Activated naive CD8-positive, alpha-beta T cell (primary cell): ENCODE measurements at regions not wholly inside any gene's neighbourhood (a gene's known extent, or its start where the extent isn't known, plus 50 kb on each side); places are given as distances from the start of the nearest gene placed in this dataset.
"Not testable (repeated sequence)": the region's sequence is repeated elsewhere in the genome, so short reads cannot be mapped to it uniquely, and the experiment has no call there.

Experiments used
- H3K27ac Mint-ChIP-seq: one replicate; pipeline ENCODE4 v1.8.0; 2021; ENCODE audit warnings: mixed read lengths
- H3K27me3 Mint-ChIP-seq: one replicate; pipeline ENCODE4 v1.8.0; 2021; ENCODE audit warnings: mixed read lengths
- H3K36me3 Mint-ChIP-seq: one replicate; pipeline ENCODE4 v1.8.0; 2021; ENCODE audit warnings: mixed read lengths
- H3K4me1 Mint-ChIP-seq: one replicate; pipeline ENCODE4 v1.8.0; 2021; ENCODE audit warnings: low read depth, mixed read lengths
- H3K4me3 Mint-ChIP-seq: one replicate; pipeline ENCODE4 v1.8.0; 2021; ENCODE audit warnings: mild to moderate bottlenecking, mixed read lengths
- H3K9me3 Mint-ChIP-seq: one replicate; pipeline ENCODE4 v1.8.0; 2021; ENCODE audit warnings: low read depth, mixed read lengths

DNA sequence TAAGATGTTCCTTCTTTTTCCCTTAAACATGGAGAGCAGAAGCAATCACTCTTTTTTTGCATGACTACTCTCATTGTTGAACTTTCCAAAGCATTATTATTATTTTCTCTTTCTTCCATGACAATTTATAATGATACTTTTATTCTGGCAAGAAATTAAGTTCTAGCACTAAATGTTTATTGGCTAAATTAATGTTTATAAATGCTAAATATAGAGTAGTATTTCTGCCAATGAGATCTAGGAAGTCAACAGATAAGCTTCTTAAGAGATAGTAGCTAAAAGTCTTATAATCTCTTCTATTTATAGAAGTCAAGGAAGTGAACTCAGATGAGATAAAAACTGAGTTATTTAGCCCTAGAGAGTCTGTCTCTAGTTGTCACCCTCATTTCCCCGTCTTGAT, 920.1 kb downstream of the KCNJ2 start:
- H3K36me3 Mint-ChIP-seq = no peaks in the 10 kb centered on the region
- no peaks in the 10 kb centered on the region for H3K4me1 Mint-ChIP-seq
- H3K27me3 Mint-ChIP-seq = peaks cover 2% of the 10 kb centered on the region
- H3K9me3 Mint-ChIP-seq = peaks cover 12% of the 10 kb centered on the region
- H3K4me3 Mint-ChIP-seq = no peak overlapping the region
- H3K27ac Mint-ChIP-seq = no peak overlapping the region

DNA sequence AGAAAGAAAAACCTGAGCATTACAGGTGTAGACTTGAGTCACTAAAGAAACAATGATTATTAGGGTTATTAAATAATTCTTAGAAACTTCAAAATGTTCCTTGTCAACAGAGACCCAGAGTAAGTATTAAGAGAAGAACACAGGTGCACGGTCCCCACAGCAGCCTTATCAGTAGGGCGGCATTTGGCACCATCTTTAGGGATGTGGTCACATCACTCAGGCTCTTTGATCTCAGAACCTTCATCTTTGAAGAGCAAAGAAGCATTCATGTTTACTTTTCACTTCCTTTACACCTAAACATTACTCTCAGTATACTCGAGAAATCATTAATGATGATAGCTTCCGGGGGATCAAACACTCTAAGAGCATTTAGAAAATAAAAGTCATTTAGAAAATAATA, 928.7 kb downstream of the KCNJ2 start:
- no peaks in the 10 kb centered on the region for H3K27me3 Mint-ChIP-seq
- H3K27ac Mint-ChIP-seq = no peak overlapping the region
- no peak overlapping the region for H3K4me3 Mint-ChIP-seq
- H3K9me3 Mint-ChIP-seq = no peaks in the 10 kb centered on the region
- no peaks in the 10 kb centered on the region for H3K4me1 Mint-ChIP-seq
- H3K36me3 Mint-ChIP-seq = no peaks in the 10 kb centered on the region

DNA sequence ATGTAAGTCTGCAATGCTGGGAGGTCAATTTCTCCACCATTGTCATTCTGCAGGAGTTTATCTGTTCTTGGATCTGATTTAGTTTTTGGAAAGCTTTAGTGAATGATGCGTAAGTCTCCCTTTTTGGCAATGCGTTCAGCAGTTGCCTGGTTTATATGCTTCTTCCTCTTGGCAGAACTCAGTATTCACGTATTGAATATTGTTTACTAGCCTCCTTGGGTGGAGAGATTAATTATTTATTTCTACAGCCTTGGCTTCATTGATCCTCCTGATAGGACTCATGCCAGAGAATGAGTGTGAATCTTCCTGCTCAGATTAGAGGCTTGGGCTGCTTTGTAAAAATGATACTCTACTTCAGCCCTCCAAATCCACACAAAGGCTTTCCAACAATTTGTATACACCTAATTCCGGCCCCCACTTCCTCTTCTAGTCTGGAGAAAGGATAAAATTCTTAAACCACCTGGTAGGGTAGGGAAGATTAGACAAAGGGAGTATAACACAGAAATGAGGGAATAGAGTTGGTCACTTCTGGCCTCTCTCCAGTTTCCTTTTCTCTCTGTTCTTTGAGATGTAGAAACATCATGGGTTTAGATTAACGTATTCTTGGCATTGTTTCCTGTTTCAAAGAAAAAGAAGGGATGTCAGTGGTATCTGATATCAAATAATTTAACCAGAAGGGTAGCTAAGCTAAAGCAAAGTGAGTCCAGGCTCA, 929.8 kb downstream of the KCNJ2 start:
- no peak overlapping the region for H3K4me3 Mint-ChIP-seq
- peaks cover 3% of the 10 kb centered on the region for H3K9me3 Mint-ChIP-seq
- no peaks in the 10 kb centered on the region for H3K4me1 Mint-ChIP-seq
- no peaks in the 10 kb centered on the region for H3K27me3 Mint-ChIP-seq
- H3K27ac Mint-ChIP-seq = no peak overlapping the region
- H3K36me3 Mint-ChIP-seq = no peaks in the 10 kb centered on the region

DNA sequence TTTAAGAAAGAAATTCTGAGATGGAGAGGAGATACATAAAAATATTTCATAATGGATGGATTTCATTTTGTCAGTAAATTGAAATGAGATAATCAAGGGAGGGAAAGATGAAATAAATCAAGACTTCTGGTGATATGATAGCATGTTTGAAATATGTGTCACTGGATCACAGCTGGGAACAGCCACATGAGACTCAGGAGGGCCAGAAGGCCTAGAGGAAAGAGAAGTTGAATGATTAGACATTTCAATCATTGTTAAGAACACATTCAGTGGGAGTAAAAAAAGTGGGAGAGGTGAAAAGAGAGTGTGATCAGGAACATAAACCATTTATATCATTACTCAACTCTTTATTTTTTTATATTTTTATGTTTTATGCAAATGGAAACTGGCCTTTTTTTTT, 933.4 kb downstream of the KCNJ2 start:
- Mint-ChIP-seq H3K4me1 (no peaks in the 10 kb centered on the region), H3K27ac (no peak overlapping the region), H3K9me3 (peaks cover 6% of the 10 kb centered on the region), H3K4me3 (no peak overlapping the region), H3K36me3 (no peaks in the 10 kb centered on the region), H3K27me3 (no peaks in the 10 kb centered on the region)

DNA sequence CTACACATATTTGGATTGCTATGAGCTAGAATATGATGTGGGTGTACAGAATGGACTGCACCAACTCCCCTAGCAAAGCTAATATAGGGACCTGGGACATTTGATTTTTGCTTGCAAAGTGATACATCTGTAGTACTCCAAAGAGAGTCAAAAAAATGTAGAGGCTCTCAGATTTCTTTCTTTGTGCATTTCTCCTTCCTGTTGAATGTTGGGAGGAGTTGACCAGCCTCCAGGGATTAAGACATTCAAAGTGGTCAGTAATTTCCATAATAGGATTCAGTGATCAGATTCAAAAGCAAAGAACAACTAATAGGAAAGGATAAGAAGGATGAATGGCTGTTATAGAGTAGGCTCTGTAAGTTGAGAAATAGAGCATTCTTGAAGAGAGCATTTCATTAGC, 934.9 kb downstream of the KCNJ2 start:
- Mint-ChIP-seq H3K27ac (no peak overlapping the region), H3K36me3 (no peaks in the 10 kb centered on the region), H3K4me1 (no peaks in the 10 kb centered on the region), H3K27me3 (no peaks in the 10 kb centered on the region), H3K4me3 (no peak overlapping the region), H3K9me3 (peaks cover 9% of the 10 kb centered on the region)

DNA sequence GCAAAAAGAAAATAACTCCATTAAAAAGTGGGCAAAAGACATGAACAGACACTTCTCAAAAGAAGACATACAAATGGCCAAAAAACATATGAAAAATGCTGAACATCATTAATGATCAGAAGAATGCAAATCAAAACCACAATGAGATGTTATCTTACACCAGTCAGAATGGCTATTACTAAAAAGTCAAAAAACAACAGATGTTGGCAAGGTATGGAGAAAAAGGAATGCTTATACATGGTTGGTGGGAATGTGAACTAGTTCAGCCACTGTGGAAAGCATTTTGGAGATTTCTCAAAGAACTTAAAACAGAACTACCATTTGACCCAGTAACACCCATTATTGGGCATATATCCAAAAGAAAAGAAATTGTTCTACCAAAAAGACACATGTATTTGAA, 936.7 kb downstream of the KCNJ2 start:
- H3K4me3 Mint-ChIP-seq, H3K9me3 Mint-ChIP-seq, H3K4me1 Mint-ChIP-seq, H3K27me3 Mint-ChIP-seq, H3K36me3 Mint-ChIP-seq, H3K27ac Mint-ChIP-seq: not testable (repeated sequence)

DNA sequence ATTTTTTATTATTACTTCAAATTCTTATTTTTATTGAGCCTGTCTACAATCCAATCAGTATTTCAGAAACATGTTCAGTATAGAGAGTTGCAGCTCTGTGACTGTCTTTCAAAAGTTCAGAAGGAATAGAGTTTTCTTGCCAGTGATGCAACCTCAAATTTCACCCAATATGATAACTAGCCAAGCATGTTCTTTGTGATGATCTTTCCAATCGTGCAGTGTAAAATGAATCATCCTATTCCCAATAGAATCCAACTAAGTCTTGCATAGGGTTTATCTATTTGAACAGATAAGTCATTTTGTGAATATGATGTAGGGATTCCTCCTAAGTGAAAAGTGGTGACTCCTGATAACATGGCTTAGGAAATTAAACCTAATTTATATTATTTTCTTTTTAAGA, 937.8 kb downstream of the KCNJ2 start:
- H3K4me3 Mint-ChIP-seq = no peak overlapping the region
- H3K36me3 Mint-ChIP-seq = no peaks in the 10 kb centered on the region
- no peaks in the 10 kb centered on the region for H3K4me1 Mint-ChIP-seq
- peaks cover 9% of the 10 kb centered on the region for H3K9me3 Mint-ChIP-seq
- H3K27ac Mint-ChIP-seq = no peak overlapping the region
- H3K27me3 Mint-ChIP-seq = no peaks in the 10 kb centered on the region

DNA sequence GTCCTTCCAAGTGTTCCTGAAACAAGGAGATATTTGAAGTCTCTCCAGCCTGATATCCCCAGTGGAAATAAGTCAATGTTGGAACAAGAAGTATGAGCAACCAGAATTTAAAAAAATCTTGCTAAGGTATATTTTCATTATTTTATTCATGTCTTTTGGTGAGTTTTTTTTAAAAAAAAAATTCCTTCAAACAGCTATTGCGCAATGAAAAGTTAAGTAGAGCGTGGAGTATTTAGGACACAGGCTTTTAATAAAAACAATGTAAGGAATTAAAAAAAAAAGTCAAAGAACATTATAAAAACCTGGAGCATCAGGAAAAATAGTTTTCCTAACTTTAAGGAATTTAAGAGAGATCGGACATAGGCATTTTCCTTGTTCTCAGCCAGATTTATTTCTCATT, 940.4 kb downstream of the KCNJ2 start:
- no peaks in the 10 kb centered on the region for H3K27me3 Mint-ChIP-seq
- H3K4me1 Mint-ChIP-seq = no peaks in the 10 kb centered on the region
- H3K36me3 Mint-ChIP-seq = no peaks in the 10 kb centered on the region
- no peak overlapping the region for H3K4me3 Mint-ChIP-seq
- no peak overlapping the region for H3K27ac Mint-ChIP-seq
- H3K9me3 Mint-ChIP-seq = peaks cover 6% of the 10 kb centered on the region

DNA sequence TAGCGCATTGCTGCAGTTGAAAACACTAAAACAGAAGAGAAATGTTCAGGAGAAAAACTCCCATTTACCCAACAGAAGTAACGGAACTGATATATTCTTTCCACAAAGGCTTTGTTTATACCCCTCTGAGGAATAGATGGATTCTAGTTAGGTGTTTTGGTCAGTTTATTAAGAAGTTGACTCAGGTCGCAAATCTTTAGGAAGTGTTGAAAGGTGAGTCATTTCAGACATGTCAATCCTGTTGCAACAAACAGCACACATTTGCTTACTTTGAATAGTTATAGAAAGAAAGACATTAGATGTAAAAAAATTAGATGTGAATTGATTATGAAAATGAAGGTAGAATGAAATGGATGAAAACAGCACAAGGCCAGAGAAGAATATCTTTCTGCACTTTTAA, 941.0 kb downstream of the KCNJ2 start:
- Mint-ChIP-seq H3K4me3 (no peak overlapping the region), H3K27ac (no peak overlapping the region), H3K4me1 (no peaks in the 10 kb centered on the region), H3K36me3 (no peaks in the 10 kb centered on the region), H3K9me3 (peaks cover 3% of the 10 kb centered on the region), H3K27me3 (no peaks in the 10 kb centered on the region)

DNA sequence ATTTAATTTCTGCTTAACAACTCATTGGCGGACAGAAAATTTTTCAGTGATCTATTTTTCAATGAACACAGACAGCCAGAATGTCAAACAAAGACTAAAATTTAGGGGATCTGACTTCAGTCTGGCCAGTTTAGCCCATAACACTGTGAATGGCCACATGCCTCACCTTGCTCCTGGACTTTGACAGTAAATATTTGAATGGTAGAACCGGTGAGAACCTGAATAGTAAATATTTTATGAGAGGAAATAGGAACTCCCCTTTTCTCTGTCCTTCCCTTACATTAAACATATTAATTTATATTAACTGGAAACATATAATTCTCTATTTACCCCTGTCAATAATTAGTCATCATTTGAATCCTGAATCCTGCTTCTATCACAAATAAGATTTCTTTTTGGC, 942.1 kb downstream of the KCNJ2 start:
- no peak overlapping the region for H3K27ac Mint-ChIP-seq
- H3K4me3 Mint-ChIP-seq = no peak overlapping the region
- H3K9me3 Mint-ChIP-seq = peaks cover 3% of the 10 kb centered on the region
- H3K4me1 Mint-ChIP-seq = no peaks in the 10 kb centered on the region
- no peaks in the 10 kb centered on the region for H3K27me3 Mint-ChIP-seq
- no peaks in the 10 kb centered on the region for H3K36me3 Mint-ChIP-seq

DNA sequence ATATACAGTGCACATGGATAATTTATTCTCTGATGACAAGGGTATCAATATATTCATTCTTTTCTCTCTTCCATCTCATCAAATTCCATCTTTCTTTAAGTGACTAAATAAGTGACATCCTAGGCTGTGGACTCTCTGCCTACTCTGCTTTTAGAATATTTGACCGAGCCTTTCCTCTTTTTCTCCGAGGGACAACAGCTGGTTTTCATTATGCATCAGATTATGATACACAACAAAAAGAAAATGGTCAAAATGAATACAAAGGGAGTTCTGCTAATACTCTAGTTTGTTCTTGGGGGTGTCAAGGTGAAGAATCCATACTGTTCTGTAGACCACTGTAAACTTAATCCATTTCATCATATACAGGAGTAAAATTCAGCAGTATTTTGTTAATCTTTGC, 942.6 kb downstream of the KCNJ2 start:
- H3K4me1 Mint-ChIP-seq = no peaks in the 10 kb centered on the region
- H3K9me3 Mint-ChIP-seq = peaks cover 3% of the 10 kb centered on the region
- H3K4me3 Mint-ChIP-seq = no peak overlapping the region
- H3K27me3 Mint-ChIP-seq = no peaks in the 10 kb centered on the region
- H3K27ac Mint-ChIP-seq = no peak overlapping the region
- no peaks in the 10 kb centered on the region for H3K36me3 Mint-ChIP-seq

DNA sequence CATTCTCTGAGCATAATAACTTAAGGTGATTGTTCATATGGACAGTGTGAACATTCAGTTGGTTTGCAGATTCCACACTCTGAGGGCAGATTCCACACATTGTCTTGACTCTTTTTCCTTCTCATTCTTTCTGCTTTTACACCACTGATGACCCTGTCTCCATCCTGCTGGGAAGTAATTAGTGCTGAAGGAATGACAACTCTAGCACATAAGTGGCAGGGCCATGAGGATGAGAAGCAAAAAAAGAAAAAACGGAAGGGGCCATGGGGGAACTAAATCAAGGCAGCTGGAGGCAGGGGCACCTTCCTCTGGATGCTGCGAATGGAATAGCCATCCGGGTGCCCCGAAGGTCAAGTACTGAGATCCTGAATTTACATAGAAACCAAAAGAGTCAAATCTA, 944.0 kb downstream of the KCNJ2 start:
- Mint-ChIP-seq H3K9me3 (peaks cover 7% of the 10 kb centered on the region), H3K36me3 (no peaks in the 10 kb centered on the region), H3K27ac (no peak overlapping the region), H3K4me3 (no peak overlapping the region), H3K27me3 (no peaks in the 10 kb centered on the region), H3K4me1 (no peaks in the 10 kb centered on the region)

DNA sequence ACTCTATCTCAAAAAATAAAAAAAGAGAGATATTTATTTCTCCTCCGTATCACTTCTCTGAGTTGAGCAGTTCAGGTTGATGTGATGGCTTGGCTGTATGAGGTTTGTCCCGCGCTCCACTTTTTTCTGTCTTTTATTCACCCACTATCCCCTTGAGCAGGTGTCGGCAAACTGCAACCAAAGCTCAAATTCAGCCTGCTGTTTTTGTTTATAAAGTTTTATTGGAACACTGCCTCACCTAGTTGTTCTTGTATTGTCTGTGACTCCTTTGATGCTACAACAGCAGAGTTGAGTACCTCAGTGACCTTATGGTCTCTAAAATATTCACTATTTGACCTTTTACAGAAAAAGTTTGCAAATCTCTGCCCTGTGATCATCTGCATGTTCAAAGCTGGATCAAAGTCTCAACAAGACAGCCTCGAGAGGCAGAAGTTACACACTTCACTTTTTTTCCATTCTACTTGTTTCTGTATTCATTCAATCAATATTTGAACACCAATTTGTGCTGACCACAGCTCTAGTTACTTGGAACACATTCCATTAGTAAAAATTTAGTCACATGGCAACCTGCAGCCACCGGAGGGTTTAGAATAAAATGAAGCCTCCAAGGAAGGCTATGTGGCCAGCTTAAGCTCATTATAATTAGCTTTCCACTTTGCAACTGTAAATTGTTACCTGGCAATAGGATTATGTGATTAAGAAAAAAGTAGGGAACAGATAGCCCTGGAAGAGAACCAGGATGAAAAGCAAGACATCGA, 945.8 kb downstream of the KCNJ2 start:
- Mint-ChIP-seq H3K4me1 (no peaks in the 10 kb centered on the region), H3K27me3 (no peaks in the 10 kb centered on the region), H3K36me3 (no peaks in the 10 kb centered on the region), H3K27ac (no peak overlapping the region), H3K9me3 (peaks cover 4% of the 10 kb centered on the region), H3K4me3 (no peak overlapping the region)

DNA sequence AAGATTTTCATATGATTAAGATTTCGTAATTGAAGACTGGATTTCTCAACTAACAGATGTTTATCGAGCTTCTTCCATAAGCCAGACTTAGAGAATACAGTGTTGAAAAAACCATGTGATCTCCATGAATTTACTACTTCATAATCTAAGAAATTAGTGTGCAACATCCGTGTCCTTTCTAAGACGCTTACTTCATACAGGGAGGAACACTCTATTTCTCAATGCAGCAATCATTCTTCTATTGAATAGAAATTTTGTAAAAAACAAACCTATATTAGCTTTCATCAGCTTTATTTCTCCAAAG, 946.3 kb downstream of the KCNJ2 start:
- no peaks in the 10 kb centered on the region for H3K36me3 Mint-ChIP-seq
- no peak overlapping the region for H3K27ac Mint-ChIP-seq
- H3K9me3 Mint-ChIP-seq = peaks cover 4% of the 10 kb centered on the region
- H3K4me3 Mint-ChIP-seq = no peak overlapping the region
- no peaks in the 10 kb centered on the region for H3K4me1 Mint-ChIP-seq
- H3K27me3 Mint-ChIP-seq = no peaks in the 10 kb centered on the region

DNA sequence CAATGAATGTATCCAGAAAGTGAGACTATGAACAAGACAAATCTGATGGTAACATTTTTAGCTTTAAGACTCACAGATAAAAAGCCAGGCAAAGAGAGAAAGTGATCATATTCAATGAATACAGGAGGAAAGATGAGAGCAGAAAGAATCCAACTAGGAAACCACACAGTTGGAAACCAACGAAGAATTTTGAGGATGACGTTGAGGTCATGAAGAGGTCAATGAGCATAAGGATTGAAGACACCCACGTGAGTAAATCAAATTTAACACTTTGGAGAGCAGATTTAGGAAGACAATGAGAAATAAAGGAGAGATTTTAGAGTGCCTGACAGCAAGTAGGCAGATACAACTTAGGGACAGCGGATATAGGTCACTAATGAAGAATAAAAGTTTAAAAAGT, 948.1 kb downstream of the KCNJ2 start:
- H3K36me3 Mint-ChIP-seq = no peaks in the 10 kb centered on the region
- no peak overlapping the region for H3K4me3 Mint-ChIP-seq
- peaks cover 4% of the 10 kb centered on the region for H3K9me3 Mint-ChIP-seq
- no peaks in the 10 kb centered on the region for H3K4me1 Mint-ChIP-seq
- no peak overlapping the region for H3K27ac Mint-ChIP-seq
- H3K27me3 Mint-ChIP-seq = no peaks in the 10 kb centered on the region

DNA sequence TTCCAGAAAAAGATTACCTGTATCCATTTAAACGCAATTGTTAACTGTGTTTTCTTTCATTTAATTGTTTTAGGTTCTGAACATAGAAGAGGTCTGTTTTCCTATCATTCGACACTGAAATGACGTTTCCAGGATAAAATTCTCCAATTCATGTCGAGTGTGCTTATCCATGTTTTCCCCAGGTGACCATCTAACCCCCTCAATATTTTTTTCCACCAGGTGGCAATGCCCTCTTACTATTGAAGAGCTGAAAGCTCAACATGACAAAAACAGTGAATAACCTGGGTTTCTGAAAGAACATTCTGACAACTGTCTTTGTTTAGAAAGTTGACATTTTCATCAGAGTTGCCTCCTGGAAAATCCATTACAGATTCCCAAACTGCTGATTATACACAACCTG, 948.7 kb downstream of the KCNJ2 start:
- H3K36me3 Mint-ChIP-seq = no peaks in the 10 kb centered on the region
- H3K27me3 Mint-ChIP-seq = no peaks in the 10 kb centered on the region
- H3K27ac Mint-ChIP-seq = no peak overlapping the region
- H3K4me3 Mint-ChIP-seq = no peak overlapping the region
- H3K4me1 Mint-ChIP-seq = no peaks in the 10 kb centered on the region
- H3K9me3 Mint-ChIP-seq = peaks cover 4% of the 10 kb centered on the region
